ENCODE measurements at regions not wholly inside any gene's neighbourhood (a gene's known extent, or its start where the extent isn't known, plus 50 kb on each side); places are given as distances from the start of the nearest gene placed in this dataset.

- DNase-seq (ENCODE audit: low spot score in 2 of 2) = no peak
- Histone ChIP-seq H3K4me3 (no peak overlapping the region), H3K4me1 (no peaks in the 10 kb centered on the region), H3K9me3 (no peaks in the 10 kb centered on the region), H3K27me3 (no peaks in the 10 kb centered on the region), H3K27ac (no peak overlapping the region), H3K36me3 (no peaks in the 10 kb centered on the region)
- 86 to 89% methylated on average over 3 of the region's 3 CpGs for WGBS, 2 donors
- no peak for TF ChIP-seq EP300 (IDR thresholded peaks at IDR 0.05)
- no peak for TF ChIP-seq POLR2A (IDR thresholded peaks at IDR 0.05)
- no peak for TF ChIP-seq CTCF (IDR thresholded peaks at IDR 0.05)
Measured at GRCh38 chr15:91780387-91780786, 73.1 kb upstream of the SLCO3A1 start.

- Histone ChIP-seq H3K9me3 (no peaks in the 10 kb centered on the region), H3K36me3 (no peaks in the 10 kb centered on the region), H3K27ac (no peak overlapping the region), H3K4me3 (no peak overlapping the region), H3K4me1 (no peaks in the 10 kb centered on the region), H3K27me3 (no peaks in the 10 kb centered on the region)
- DNase-seq (ENCODE audit: low spot score in 2 of 2) = peak in 1 of 2 donors; percentile 10
- no peak for TF ChIP-seq CTCF (IDR thresholded peaks at IDR 0.05)
- WGBS, 2 donors = 61 to 73% methylated on average over 6 of the region's 6 CpGs
Measured at GRCh38 chr15:91782221-91782620, 71.3 kb upstream of the SLCO3A1 start.

GRCh38 chr15:91783008-91783407 lies 70.5 kb upstream of the SLCO3A1 start:
- 64 to 72% methylated on average over 3 of the region's 3 CpGs for WGBS, 2 donors
- Histone ChIP-seq H3K4me3 (no peak overlapping the region), H3K36me3 (no peaks in the 10 kb centered on the region), H3K9me3 (no peaks in the 10 kb centered on the region), H3K27me3 (no peaks in the 10 kb centered on the region), H3K27ac (no peak overlapping the region), H3K4me1 (no peaks in the 10 kb centered on the region)
- no peak for TF ChIP-seq EP300 (IDR thresholded peaks at IDR 0.05)
- no peak for TF ChIP-seq POLR2A (IDR thresholded peaks at IDR 0.05)
- DNase-seq (ENCODE audit: low spot score in 2 of 2) = no peak

GRCh38 chr15:91783451-91783850 lies 70.1 kb upstream of the SLCO3A1 start:
- Histone ChIP-seq H3K27me3 (no peaks in the 10 kb centered on the region), H3K4me1 (no peaks in the 10 kb centered on the region), H3K27ac (no peak overlapping the region), H3K4me3 (no peak overlapping the region), H3K9me3 (no peaks in the 10 kb centered on the region), H3K36me3 (no peaks in the 10 kb centered on the region)
- no peak for DNase-seq (ENCODE audit: low spot score in 2 of 2)
- TF ChIP-seq POLR2A (IDR thresholded peaks at IDR 0.05) = no peak
- TF ChIP-seq EP300 (IDR thresholded peaks at IDR 0.05) = no peak
- no peak for TF ChIP-seq CTCF (IDR thresholded peaks at IDR 0.05)

- Histone ChIP-seq H3K9me3 (no peaks in the 10 kb centered on the region), H3K27me3 (no peaks in the 10 kb centered on the region), H3K4me1 (no peaks in the 10 kb centered on the region), H3K27ac (no peak overlapping the region), H3K36me3 (no peaks in the 10 kb centered on the region), H3K4me3 (no peak overlapping the region)
- no peak for TF ChIP-seq POLR2A (IDR thresholded peaks at IDR 0.05)
- TF ChIP-seq CTCF (IDR thresholded peaks at IDR 0.05) = no peak
- TF ChIP-seq EP300 (IDR thresholded peaks at IDR 0.05) = no peak
- DNase-seq (ENCODE audit: low spot score in 2 of 2) = no peak
- 88 to 92% methylated on average over 4 of the region's 4 CpGs for WGBS, 2 donors
Measured at GRCh38 chr15:91784973-91785709, 68.4 kb upstream of the SLCO3A1 start.

- H3K9me3 ChIP-seq = no peaks in the 10 kb centered on the region
- no peak for TF ChIP-seq EP300 (IDR thresholded peaks at IDR 0.05)
- no peak for TF ChIP-seq CTCF (IDR thresholded peaks at IDR 0.05)
- TF ChIP-seq POLR2A (IDR thresholded peaks at IDR 0.05) = no peak
- H3K4me1 ChIP-seq = no peaks in the 10 kb centered on the region
- H3K36me3 ChIP-seq = no peaks in the 10 kb centered on the region
- H3K27me3 ChIP-seq = no peaks in the 10 kb centered on the region
- no peak overlapping the region for H3K4me3 ChIP-seq
- DNase-seq (ENCODE audit: low spot score in 2 of 2) = no peak
- H3K27ac ChIP-seq = no peak overlapping the region
- 86 to 88% methylated on average over 7 of the region's 7 CpGs for WGBS, 2 donors
Measured at GRCh38 chr15:91787198-91787597, 66.3 kb upstream of the SLCO3A1 start.
